K562 (cell line): ENCODE measurements at regions not wholly inside any gene's neighbourhood (a gene's known extent, or its start where the extent isn't known, plus 50 kb on each side); places are given as distances from the start of the nearest gene placed in this dataset.

Experiments used
- BHLHE40 ChIP-seq: IDR thresholded peaks from 2 replicates; pipeline ENCODE4 v1.6.1; 2011; ENCODE audit warnings: low read length, improper control_type of control experiment
- CBX2 ChIP-seq: fragments of 200-600 bp; sonication (generic); IDR thresholded peaks from one replicate; pipeline ENCODE4 v1.6.1; 2012; ENCODE audit warnings: mild to moderate bottlenecking, low read length, inconsistent platforms; ENCODE audit not compliant: insufficient read depth, poor library complexity, severe bottlenecking
- CEBPG ChIP-seq, 3 experiments: fragments of 200-800 bp in 1 of 3; sonication (Bioruptor generic) in 1 of 3; sonication (generic) in 1 of 3; formaldehyde crosslinking in 1 of 3; IDR thresholded peaks in 2 of 3; conservative IDR thresholded peaks in 1 of 3; 2 replicates each; pipeline versions ENCODE4 v1.6.1 to v1.8.0; 2016 to 2022; ENCODE audit warnings: missing compliant biosample characterization in 2 of 3, missing genetic modification characterization in 2 of 3, mild to moderate bottlenecking in 1 of 3, missing genetic modification reagents in 1 of 3
- CHD4 ChIP-seq: fragments of 200-600 bp; sonication (generic); IDR thresholded peaks from 3 replicates; pipeline ENCODE4 v1.6.1; 2012; ENCODE audit warnings: low read depth, mild to moderate bottlenecking, mixed read lengths, low read length, inconsistent platforms; ENCODE audit not compliant: insufficient read depth, insufficient replicate concordance, poor library complexity, severe bottlenecking
- FOXA3 ChIP-seq, 2 experiments: fragments of 450-650 bp in 1 of 2; sonication (generic) in 1 of 2; formaldehyde crosslinking; IDR thresholded peaks in 1 of 2; conservative IDR thresholded peaks in 1 of 2; 2 replicates each; pipeline versions ENCODE4 v1.4.0 to v1.8.0; 2020 to 2022; ENCODE audit warnings: mild to moderate bottlenecking in 2 of 2, missing genetic modification reagents in 1 of 2
- FOXJ2 ChIP-seq: fragments of 200-800 bp; sonication (Bioruptor generic); IDR thresholded peaks from 2 replicates; pipeline ENCODE4 v1.6.1; 2016; ENCODE audit warnings: missing genetic modification characterization, missing compliant biosample characterization
- FOXJ3 ChIP-seq: sonication (generic); formaldehyde crosslinking; IDR thresholded peaks from 2 replicates; pipeline ENCODE4 v1.4.0; 2020; ENCODE audit warnings: mild to moderate bottlenecking, missing genetic modification reagents
- GABPB2 ChIP-seq: fragments of 250-450 bp; sonication (Bioruptor Pico); conservative IDR thresholded peaks from 2 replicates; pipeline ENCODE4 v1.5.1; 2021; ENCODE audit warnings: mild to moderate bottlenecking
- HDGF ChIP-seq: fragments of 450-650 bp; IDR thresholded peaks from 2 replicates; pipeline ENCODE4 v1.6.1; 2016
- HIVEP1 ChIP-seq: fragments of 250-450 bp; sonication (Bioruptor Pico); IDR thresholded peaks from 2 replicates; pipeline ENCODE4 v1.4.0; 2020; ENCODE audit warnings: mild to moderate bottlenecking
- MCM7 ChIP-seq, 2 experiments: fragments of 450-650 bp; IDR thresholded peaks; 2 replicates each; pipeline ENCODE4 v1.6.1; 2016 to 2018
- MEIS2 ChIP-seq: fragments of 450-650 bp; IDR thresholded peaks from 2 replicates; pipeline ENCODE4 v1.6.1; 2014; ENCODE audit warnings: mild to moderate bottlenecking; ENCODE audit not compliant: partially characterized antibody
- MTF1 ChIP-seq: fragments of 250-450 bp; sonication (Bioruptor Pico); IDR thresholded peaks from 2 replicates; pipeline ENCODE4 v1.9.0; 2021; ENCODE audit warnings: moderate library complexity, mild to moderate bottlenecking, inconsistent platforms, borderline replicate concordance
- RBM39 ChIP-seq: fragments of 200-400 bp; formaldehyde crosslinking; optimal IDR thresholded peaks from 2 replicates; pipeline ENCODE3; 2018; ENCODE audit warnings: low read depth, low read length
- TAF7 ChIP-seq: fragments of 450-650 bp; IDR thresholded peaks from 2 replicates; pipeline ENCODE4 v1.6.1; 2016; ENCODE audit warnings: missing genetic modification characterization, missing compliant biosample characterization
- TRIM24 ChIP-seq, 2 experiments: fragments of 450-650 bp; IDR thresholded peaks; 2 replicates each; pipeline ENCODE4 v1.6.1; 2016
- ZNF717 ChIP-seq: fragments of 250-450 bp; sonication (Bioruptor Pico); IDR thresholded peaks from 2 replicates; pipeline ENCODE4 v1.5.0; 2021
- ZNF77 ChIP-seq: fragments of 250-450 bp; sonication (Bioruptor Pico); IDR thresholded peaks from 2 replicates; pipeline ENCODE4 v1.5.0; 2020
- ZNF785 ChIP-seq: fragments of 250-450 bp; sonication (Bioruptor Pico); IDR thresholded peaks from 2 replicates; pipeline ENCODE4 v1.4.0; 2020; ENCODE audit warnings: mild to moderate bottlenecking
- TF ChIP-seq, protein P1 (sequence below): fragments of 450-650 bp; IDR thresholded peaks from 2 replicates; pipeline ENCODE4 v1.6.1; 2018; ENCODE audit not compliant: partially characterized antibody
- TF ChIP-seq, protein P2 (sequence below): fragments of 250-450 bp; sonication (Bioruptor Pico); IDR thresholded peaks from 2 replicates; pipeline ENCODE4 v1.5.1; 2021; ENCODE audit warnings: mild to moderate bottlenecking
- TF ChIP-seq, protein P3 (sequence below): fragments of 450-650 bp; IDR thresholded peaks from 2 replicates; pipeline ENCODE4 v1.6.1; 2017; ENCODE audit warnings: antibody characterized with exemption

DNA sequence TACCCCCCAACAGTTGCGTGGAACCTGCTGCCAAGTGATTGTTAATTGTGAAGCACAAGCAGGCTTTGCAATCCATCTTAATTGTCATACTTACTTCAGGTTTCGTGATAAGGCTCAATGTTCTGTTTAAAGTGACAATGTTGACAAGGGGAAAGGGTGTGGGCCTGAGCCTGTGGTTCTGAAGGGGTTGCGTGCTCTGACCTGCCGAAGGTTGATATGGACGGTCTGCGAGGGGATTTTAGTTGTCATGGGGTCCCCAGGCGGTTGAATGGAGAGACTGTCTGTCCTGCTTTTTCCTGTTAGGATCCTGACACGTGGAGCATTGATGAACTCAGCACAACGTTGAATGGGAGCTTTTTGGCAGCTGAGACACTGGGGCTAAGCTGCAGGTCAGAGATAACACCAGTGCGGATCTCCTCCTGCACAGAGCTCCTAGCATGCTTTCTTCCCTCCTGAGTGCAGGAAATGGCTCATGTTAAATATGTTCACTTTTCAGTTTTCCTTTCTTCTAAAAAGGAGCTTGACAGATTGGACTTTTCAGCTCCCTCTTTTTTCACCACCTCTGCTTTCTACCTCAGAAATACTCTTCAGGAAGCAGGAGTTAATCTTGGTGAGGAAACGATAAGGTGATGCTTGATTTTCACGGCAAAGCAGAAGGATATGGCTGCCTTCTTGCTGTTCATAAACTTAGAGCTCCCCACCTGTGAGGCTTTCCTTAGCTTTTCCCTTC is 62.9 kb upstream of the ZEB2 start (continued):
- TF ChIP-seq, protein P1, sequence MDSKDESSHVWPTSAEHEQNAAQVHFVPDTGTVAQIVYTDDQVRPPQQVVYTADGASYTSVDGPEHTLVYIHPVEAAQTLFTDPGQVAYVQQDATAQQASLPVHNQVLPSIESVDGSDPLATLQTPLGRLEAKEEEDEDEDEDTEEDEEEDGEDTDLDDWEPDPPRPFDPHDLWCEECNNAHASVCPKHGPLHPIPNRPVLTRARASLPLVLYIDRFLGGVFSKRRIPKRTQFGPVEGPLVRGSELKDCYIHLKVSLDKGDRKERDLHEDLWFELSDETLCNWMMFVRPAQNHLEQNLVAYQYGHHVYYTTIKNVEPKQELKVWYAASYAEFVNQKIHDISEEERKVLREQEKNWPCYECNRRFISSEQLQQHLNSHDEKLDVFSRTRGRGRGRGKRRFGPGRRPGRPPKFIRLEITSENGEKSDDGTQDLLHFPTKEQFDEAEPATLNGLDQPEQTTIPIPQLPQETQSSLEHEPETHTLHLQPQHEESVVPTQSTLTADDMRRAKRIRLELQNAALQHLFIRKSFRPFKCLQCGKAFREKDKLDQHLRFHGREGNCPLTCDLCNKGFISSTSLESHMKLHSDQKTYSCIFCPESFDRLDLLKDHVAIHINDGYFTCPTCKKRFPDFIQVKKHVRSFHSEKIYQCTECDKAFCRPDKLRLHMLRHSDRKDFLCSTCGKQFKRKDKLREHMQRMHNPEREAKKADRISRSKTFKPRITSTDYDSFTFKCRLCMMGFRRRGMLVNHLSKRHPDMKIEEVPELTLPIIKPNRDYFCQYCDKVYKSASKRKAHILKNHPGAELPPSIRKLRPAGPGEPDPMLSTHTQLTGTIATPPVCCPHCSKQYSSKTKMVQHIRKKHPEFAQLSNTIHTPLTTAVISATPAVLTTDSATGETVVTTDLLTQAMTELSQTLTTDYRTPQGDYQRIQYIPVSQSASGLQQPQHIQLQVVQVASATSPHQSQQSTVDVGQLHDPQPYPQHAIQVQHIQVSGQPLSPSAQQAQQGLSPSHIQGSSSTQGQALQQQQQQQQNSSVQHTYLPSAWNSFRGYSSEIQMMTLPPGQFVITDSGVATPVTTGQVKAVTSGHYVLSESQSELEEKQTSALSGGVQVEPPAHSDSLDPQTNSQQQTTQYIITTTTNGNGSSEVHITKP, result no peak
- TF ChIP-seq MEIS2 (peak; percentile 99), BHLHE40 (peak; percentile 90), HDGF (no peak), HIVEP1 (no peak), ZNF785 (CRISPR knock-in tag) (no peak), TAF7 (tag) (peak; percentile 53; the same call in 1 of the 2 replicates), MTF1 (CRISPR knock-in tag) (no peak), RBM39 (no peak), CHD4 (no peak), GABPB2 (CRISPR knock-in tag) (no peak), TRIM24 (IDR thresholded peaks at IDR 0.05) (peak; percentile 91 to 95), FOXJ2 (peak; percentile 80), CEBPG (CRISPR knock-in tag; IDR thresholded peaks at IDR 0.05) (peak; percentile 68), CEBPG (tag; conservative IDR thresholded peaks at IDR 0.05 in 1 of 2, IDR thresholded peaks at IDR 0.05 in 1 of 2) (no peak), FOXA3 (CRISPR knock-in tag; conservative IDR thresholded peaks at IDR 0.05 in 1 of 2, IDR thresholded peaks at IDR 0.05 in 1 of 2) (peak; percentile 67 to 82), CBX2 (no peak), ZNF717 (CRISPR knock-in tag) (no peak), MCM7 (IDR thresholded peaks at IDR 0.05) (peak in 1 of 2 experiments; percentile 79; a peak in 1 of 4 replicates), FOXJ3 (CRISPR knock-in tag) (no peak), ZNF77 (CRISPR knock-in tag) (no peak)
- TF ChIP-seq, protein P2, sequence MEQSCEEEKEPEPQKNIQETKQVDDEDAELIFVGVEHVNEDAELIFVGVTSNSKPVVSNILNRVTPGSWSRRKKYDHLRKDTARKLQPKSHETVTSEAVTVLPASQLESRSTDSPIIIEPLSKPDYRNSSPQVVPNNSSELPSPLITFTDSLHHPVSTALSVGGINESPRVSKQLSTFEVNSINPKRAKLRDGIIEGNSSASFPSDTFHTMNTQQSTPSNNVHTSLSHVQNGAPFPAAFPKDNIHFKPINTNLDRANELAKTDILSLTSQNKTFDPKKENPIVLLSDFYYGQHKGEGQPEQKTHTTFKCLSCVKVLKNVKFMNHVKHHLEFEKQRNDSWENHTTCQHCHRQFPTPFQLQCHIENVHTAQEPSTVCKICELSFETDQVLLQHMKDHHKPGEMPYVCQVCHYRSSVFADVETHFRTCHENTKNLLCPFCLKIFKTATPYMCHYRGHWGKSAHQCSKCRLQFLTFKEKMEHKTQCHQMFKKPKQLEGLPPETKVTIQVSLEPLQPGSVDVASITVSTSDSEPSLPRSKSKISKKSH (CRISPR knock-in tag), result no peak
- TF ChIP-seq, protein P3, sequence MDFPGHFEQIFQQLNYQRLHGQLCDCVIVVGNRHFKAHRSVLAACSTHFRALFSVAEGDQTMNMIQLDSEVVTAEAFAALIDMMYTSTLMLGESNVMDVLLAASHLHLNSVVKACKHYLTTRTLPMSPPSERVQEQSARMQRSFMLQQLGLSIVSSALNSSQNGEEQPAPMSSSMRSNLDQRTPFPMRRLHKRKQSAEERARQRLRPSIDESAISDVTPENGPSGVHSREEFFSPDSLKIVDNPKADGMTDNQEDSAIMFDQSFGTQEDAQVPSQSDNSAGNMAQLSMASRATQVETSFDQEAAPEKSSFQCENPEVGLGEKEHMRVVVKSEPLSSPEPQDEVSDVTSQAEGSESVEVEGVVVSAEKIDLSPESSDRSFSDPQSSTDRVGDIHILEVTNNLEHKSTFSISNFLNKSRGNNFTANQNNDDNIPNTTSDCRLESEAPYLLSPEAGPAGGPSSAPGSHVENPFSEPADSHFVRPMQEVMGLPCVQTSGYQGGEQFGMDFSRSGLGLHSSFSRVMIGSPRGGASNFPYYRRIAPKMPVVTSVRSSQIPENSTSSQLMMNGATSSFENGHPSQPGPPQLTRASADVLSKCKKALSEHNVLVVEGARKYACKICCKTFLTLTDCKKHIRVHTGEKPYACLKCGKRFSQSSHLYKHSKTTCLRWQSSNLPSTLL, result peak; percentile 65; the same call in 1 of the 2 replicates
